Muscle layer of duodenum (tissue), 2 donors: ENCODE measurements at regions not wholly inside any gene's neighbourhood (a gene's known extent, or its start where the extent isn't known, plus 50 kb on each side); places are given as distances from the start of the nearest gene placed in this dataset.

Experiments
- H3K27ac ChIP-seq: one replicate; pipeline ENCODE4 v1.7.0; 2013; ENCODE audit warnings: mild to moderate bottlenecking, low read length
- H3K27me3 ChIP-seq: one replicate; pipeline ENCODE4 v1.7.0; 2013; ENCODE audit warnings: low read depth, mild to moderate bottlenecking, control low read depth, low read length
- H3K36me3 ChIP-seq, 2 donors: one replicate each; pipeline ENCODE4 v1.7.0; 2013; ENCODE audit warnings: low read length in 2 of 2, control low read depth in 1 of 2, mild to moderate bottlenecking in 1 of 2; ENCODE audit not compliant: insufficient read depth in 2 of 2, control insufficient read depth in 1 of 2
- H3K4me1 ChIP-seq, 2 donors: one replicate each; pipeline ENCODE4 v1.7.0; 2013; ENCODE audit warnings: low read length in 2 of 2, mild to moderate bottlenecking in 2 of 2, control low read depth in 1 of 2, moderate library complexity in 1 of 2; ENCODE audit not compliant: insufficient read depth in 2 of 2, control insufficient read depth in 1 of 2
- H3K4me3 ChIP-seq, 2 donors: one replicate each; pipeline ENCODE4 v1.7.0; 2013; ENCODE audit warnings: low read length in 2 of 2, low read depth in 1 of 2, mild to moderate bottlenecking in 1 of 2
- H3K9me3 ChIP-seq, 2 donors: one replicate each; pipeline ENCODE4 v1.7.0; 2013; ENCODE audit warnings: low read length in 2 of 2, control low read depth in 1 of 2, mild to moderate bottlenecking in 1 of 2; ENCODE audit not compliant: control insufficient read depth in 1 of 2
- donor health status: healthy.

DNA sequence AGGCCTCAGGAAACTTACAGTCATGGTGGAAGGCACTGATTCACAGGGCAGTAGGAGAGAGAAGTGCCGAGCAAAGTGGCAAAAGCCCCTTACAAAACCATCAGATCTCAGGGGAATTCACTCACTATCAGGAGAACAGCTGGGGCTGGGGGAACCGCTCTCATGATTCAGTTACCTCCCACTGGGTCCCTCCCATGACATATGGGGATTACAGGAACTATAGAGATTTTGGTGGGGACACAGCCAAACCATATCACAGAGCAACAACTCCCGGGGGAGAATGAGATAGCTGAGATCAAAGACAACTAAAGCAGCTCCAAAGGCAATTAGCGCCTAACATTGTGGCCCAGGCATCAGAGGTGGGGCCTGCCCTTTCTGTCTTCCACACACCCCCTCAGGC, 85.4 kb upstream of the VOPP1 start:
- H3K36me3 ChIP-seq = no peaks in the 10 kb centered on the region
- H3K27ac ChIP-seq = no peak overlapping the region
- no peak overlapping the region for H3K4me3 ChIP-seq
- no peaks in the 10 kb centered on the region for H3K9me3 ChIP-seq
- H3K4me1 ChIP-seq = no peaks in the 10 kb centered on the region
- no peaks in the 10 kb centered on the region for H3K27me3 ChIP-seq

DNA sequence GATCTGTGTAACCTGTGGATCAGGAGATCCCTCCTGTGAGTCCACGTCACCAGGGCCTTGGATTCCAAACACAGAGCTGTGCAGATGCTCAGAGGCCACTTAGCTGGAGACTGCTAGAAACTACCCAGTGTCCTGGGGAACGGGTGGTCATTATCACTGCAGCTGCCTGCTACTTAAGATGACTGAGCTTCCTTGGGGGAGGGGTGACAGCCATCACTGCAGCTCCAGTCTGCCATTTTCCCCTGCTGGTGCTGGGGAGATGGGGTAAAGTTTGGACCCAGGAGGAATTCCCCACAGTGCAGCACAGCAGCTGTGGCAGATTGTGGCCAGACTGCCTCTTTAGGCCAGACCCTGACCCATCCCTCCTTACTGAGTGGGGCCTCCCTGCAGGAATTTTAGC, 78.8 kb upstream of the VOPP1 start:
- no peak overlapping the region for H3K4me3 ChIP-seq
- no peaks in the 10 kb centered on the region for H3K4me1 ChIP-seq
- H3K36me3 ChIP-seq = no peaks in the 10 kb centered on the region
- H3K27ac ChIP-seq = no peak overlapping the region
- H3K9me3 ChIP-seq = no peaks in the 10 kb centered on the region
- H3K27me3 ChIP-seq = no peaks in the 10 kb centered on the region

GRCh38 chr7:55649238-55649637, 76.9 kb upstream of the VOPP1 start:
- H3K4me3 ChIP-seq = no peak overlapping the region
- no peaks in the 10 kb centered on the region for H3K4me1 ChIP-seq
- H3K9me3 ChIP-seq = no peaks in the 10 kb centered on the region
- no peak overlapping the region for H3K27ac ChIP-seq
- no peaks in the 10 kb centered on the region for H3K27me3 ChIP-seq
- H3K36me3 ChIP-seq = no peaks in the 10 kb centered on the region

- Histone ChIP-seq H3K4me3 (no peak overlapping the region), H3K9me3 (peaks cover 0 to 2% of the 10 kb centered on the region in 2 donors), H3K27me3 (no peaks in the 10 kb centered on the region)
Observed at GRCh38 chr7:55644567-55644966, 72.3 kb upstream of the VOPP1 start.

DNA sequence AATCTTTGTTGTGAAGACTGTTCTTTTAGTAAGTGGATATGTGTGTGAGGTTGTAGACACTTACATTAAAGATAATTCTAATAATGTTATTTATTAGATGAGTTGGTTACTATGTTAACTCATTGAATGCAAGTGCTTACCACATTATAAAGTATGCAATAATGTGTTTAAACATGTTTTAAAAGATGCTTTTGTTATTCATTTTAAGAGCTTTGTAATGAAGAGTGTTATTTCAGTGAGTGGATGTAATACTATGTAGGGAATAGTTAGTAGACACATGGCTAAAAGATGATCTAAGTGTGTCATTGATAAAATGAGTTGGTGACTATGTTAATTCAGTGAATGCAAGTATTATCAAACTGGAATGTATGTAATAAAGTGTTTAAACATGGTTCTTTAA, 70.0 kb upstream of the VOPP1 start:
- H3K36me3 ChIP-seq = no peaks in the 10 kb centered on the region
- H3K9me3 ChIP-seq = peaks cover 0 to 2% of the 10 kb centered on the region in 2 donors
- H3K4me1 ChIP-seq = no peaks in the 10 kb centered on the region
- no peak overlapping the region for H3K27ac ChIP-seq
- H3K27me3 ChIP-seq = no peaks in the 10 kb centered on the region
- H3K4me3 ChIP-seq = no peak overlapping the region

More at GRCh38 chr7:55644567-55644966, 72.3 kb upstream of the VOPP1 start:
- no peak overlapping the region for H3K27ac ChIP-seq
- H3K4me1 ChIP-seq = no peaks in the 10 kb centered on the region
- no peaks in the 10 kb centered on the region for H3K36me3 ChIP-seq

- Histone ChIP-seq H3K27ac (no peak overlapping the region), H3K27me3 (no peaks in the 10 kb centered on the region), H3K9me3 (peaks cover 0 to 2% of the 10 kb centered on the region in 2 donors), H3K36me3 (no peaks in the 10 kb centered on the region), H3K4me3 (no peak overlapping the region), H3K4me1 (no peaks in the 10 kb centered on the region)
Observed at GRCh38 chr7:55641811-55642210, 69.5 kb upstream of the VOPP1 start.

GRCh38 chr7:55641273-55641691, 69.0 kb upstream of the VOPP1 start:
- Histone ChIP-seq H3K4me3 (no peak overlapping the region), H3K36me3 (no peaks in the 10 kb centered on the region), H3K27ac (no peak overlapping the region), H3K27me3 (no peaks in the 10 kb centered on the region), H3K9me3 (peaks cover 0 to 2% of the 10 kb centered on the region in 2 donors), H3K4me1 (no peaks in the 10 kb centered on the region)

DNA sequence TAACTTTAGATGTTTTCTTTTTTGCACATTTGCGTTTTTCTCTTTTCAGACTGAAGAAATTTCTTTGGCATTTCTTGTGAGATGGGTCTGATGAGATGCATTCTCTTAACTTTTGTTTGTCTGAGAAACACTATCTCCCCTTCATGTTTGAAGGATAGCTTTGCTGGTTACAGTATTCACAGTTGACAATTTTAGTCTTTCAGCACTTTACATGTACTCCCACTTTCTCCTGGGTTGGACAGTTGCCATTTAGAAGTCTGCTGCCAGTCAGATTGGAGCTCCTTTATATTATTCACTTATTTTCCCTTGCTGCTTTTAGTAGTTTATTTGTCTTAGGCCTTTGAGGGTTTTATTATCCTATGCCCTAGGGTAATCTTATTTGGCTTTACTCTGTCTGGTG, 67.3 kb upstream of the VOPP1 start:
- no peaks in the 10 kb centered on the region for H3K36me3 ChIP-seq
- no peaks in the 10 kb centered on the region for H3K4me1 ChIP-seq
- H3K4me3 ChIP-seq = no peak overlapping the region
- peaks cover 0 to 2% of the 10 kb centered on the region in 2 donors for H3K9me3 ChIP-seq
- H3K27me3 ChIP-seq = no peaks in the 10 kb centered on the region
- H3K27ac ChIP-seq = no peak overlapping the region

- Histone ChIP-seq H3K36me3 (no peaks in the 10 kb centered on the region), H3K27ac (no peak overlapping the region), H3K4me3 (no peak overlapping the region), H3K27me3 (no peaks in the 10 kb centered on the region), H3K9me3 (no peaks in the 10 kb centered on the region), H3K4me1 (no peaks in the 10 kb centered on the region)
Observed at GRCh38 chr7:55629051-55629677, 56.9 kb upstream of the VOPP1 start.

DNA sequence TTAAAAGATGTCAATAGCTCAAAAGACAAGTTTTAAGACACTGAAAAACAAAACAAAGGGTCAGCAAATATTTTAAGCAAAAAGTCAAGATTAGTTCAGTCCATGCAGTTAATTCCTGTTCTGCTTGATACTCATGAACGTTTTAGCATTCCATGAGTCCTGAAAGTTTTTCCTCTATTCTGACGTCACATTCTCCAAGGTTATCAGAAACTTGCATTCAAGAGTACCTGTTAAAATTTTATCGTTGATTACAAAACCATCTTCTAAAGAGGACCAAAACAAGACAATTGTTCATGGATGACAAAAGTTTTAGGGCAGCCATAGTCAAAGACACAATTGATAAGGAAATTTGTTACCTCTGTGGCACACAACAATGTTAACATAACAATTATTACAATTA, 52.5 kb upstream of the VOPP1 start:
- H3K4me1 ChIP-seq = no peaks in the 10 kb centered on the region
- no peak overlapping the region for H3K4me3 ChIP-seq
- H3K27ac ChIP-seq = no peak overlapping the region
- no peaks in the 10 kb centered on the region for H3K9me3 ChIP-seq
- no peaks in the 10 kb centered on the region for H3K36me3 ChIP-seq
- no peaks in the 10 kb centered on the region for H3K27me3 ChIP-seq

GRCh38 chr7:55623617-55624016, 51.3 kb upstream of the VOPP1 start:
- Histone ChIP-seq H3K27ac (no peak overlapping the region), H3K27me3 (no peaks in the 10 kb centered on the region), H3K4me3 (no peak overlapping the region), H3K4me1 (no peaks in the 10 kb centered on the region), H3K36me3 (no peaks in the 10 kb centered on the region), H3K9me3 (no peaks in the 10 kb centered on the region)

DNA sequence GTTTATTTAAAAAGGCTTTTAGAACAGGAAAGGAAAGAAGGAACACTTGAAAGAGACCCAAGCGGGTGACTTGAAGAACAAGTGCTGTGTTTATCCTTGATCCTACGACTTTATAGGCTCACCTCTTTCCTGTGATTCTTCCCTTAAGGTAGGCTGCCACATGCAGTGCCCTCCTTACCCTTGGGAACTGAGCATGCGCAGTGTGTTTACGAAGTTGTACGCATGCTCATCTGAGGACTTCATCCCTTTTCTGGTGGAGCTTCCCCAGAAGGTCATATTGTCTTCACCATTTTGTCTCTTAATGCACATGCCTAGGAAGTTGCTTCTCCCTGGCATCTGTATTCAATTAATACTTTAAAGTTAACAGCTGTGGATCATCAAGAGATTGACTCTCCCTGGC, 49.9 kb upstream of the VOPP1 start:
- no peaks in the 10 kb centered on the region for H3K4me1 ChIP-seq
- no peaks in the 10 kb centered on the region for H3K36me3 ChIP-seq
- no peaks in the 10 kb centered on the region for H3K9me3 ChIP-seq
- H3K27ac ChIP-seq = no peak overlapping the region
- no peak overlapping the region for H3K4me3 ChIP-seq
- H3K27me3 ChIP-seq = no peaks in the 10 kb centered on the region
